Dedifferentiated amniotic fluid mesenchymal stem cell (primary cell): ENCODE measurements at regions not wholly inside any gene's neighbourhood (a gene's known extent, or its start where the extent isn't known, plus 50 kb on each side); places are given as distances from the start of the nearest gene placed in this dataset.
"Not testable (repeated sequence)": the region's sequence is repeated elsewhere in the genome, so short reads cannot be mapped to it uniquely, and the experiment has no call there.

Experiments
- DNase-seq: peaks from one replicate; pipeline ENCODE4 v3.0.0-alpha.2; 2016; ENCODE audit errors: extremely low spot score

GRCh38 chr2:145800151-145801091, 1280.5 kb upstream of the ZEB2 start:
- no peak for DNase-seq

- DNase-seq, result no peak
Measured at GRCh38 chr2:145799595-145800108, 1279.7 kb upstream of the ZEB2 start.

DNA sequence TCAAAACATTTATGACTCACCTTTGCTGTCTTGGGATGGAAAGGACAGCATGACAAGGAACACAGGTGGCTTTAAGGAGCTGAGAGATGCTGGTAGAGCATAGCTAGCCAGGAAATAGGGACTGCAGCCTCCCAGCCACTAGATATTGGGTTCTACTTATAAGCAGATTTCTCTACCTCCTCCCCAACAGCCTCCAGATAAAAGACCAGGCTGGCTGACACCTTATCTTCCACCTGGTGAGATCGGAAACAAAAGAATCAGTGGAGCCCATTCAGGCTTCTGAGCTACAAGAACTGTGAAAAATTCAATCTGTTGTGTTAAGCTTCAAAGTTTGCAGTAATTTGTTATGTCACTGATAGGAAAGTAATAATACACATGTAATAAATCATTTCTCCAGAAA, 1278.5 kb upstream of the ZEB2 start:
- DNase-seq, result no peak

GRCh38 chr2:145797692-145798091, 1277.8 kb upstream of the ZEB2 start:
- no peak for DNase-seq

GRCh38 chr2:145792745-145793144, 1272.8 kb upstream of the ZEB2 start:
- DNase-seq, result no peak

GRCh38 chr2:145789636-145790035, 1269.7 kb upstream of the ZEB2 start:
- peak; percentile 29 for DNase-seq

DNA sequence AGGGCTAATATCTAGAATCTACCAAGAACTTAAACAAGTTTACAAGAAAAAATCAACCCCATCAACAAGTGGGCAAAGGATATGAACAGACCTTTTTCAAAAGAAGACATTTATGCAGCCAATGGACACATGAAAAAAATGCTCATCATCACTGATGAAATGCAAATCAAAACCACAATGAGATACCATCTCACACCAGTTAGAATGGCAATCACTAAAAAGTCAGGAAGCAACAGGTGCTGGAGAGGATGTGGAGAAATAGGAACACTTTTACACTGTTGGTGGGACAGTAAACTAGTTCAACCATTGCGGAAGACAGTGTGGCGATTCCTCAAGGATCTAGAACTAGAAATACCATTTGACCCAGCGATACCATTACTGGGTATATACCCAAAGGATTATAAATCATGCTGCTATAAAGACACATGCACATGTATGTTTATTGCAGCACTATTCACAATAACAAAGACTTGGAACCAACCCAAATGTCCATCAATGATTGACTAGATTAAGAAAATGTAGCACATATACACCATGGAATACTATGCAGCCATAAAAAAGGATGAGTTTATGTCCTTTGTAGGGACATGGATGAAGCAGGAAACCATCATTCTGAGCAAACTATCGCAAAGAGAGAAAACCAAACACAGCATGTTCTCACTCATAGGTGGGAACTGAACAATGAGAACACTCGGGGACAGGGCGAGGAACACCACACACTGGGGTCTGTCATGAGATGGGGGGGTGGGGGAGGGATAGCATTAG, 1267.9 kb upstream of the ZEB2 start:
- DNase-seq, result not testable (repeated sequence)

DNA sequence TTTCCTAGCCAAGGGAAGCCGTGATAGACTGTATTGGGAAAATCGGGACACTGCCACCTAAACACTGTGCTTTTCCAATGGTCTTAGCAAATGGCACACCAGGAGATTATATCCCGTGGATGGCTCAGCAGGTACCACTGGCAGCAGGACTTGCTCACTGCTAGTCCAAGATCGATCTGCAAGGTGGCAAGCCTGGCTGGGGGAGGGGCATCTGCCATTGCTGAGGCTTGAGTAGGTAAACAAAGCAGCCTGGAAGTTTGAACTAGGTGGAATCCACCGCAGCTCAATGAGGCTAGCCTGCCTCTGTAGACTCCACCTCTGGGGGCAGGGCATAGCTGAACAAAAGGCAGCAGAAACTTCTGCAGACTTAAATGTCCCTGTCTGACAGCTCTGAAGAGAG, 1262.7 kb upstream of the ZEB2 start:
- DNase-seq, result not testable (repeated sequence)

- no peak for DNase-seq
Measured at GRCh38 chr2:145777914-145778313, 1258.0 kb upstream of the ZEB2 start.

- DNase-seq, result no peak
Measured at GRCh38 chr2:145777297-145777696, 1257.4 kb upstream of the ZEB2 start.

DNA sequence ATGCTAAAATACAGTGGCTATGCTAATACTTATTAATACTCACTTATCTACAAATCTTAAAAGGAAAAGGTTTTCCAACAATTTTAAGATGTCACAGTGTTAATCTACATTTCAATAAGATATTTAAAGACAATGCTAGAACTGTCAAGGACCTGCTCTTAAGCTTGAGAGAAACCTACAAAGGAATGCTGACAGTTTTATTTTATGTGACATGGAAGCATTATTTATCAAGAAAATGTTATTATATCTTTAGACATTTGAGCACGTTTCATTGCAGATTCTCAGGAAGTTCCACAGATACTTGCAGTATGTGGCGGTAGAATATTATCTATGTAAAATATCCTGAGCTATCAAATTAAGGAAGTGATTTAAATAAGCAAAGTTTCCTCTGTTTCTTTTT, 1255.7 kb upstream of the ZEB2 start:
- DNase-seq, result no peak

DNA sequence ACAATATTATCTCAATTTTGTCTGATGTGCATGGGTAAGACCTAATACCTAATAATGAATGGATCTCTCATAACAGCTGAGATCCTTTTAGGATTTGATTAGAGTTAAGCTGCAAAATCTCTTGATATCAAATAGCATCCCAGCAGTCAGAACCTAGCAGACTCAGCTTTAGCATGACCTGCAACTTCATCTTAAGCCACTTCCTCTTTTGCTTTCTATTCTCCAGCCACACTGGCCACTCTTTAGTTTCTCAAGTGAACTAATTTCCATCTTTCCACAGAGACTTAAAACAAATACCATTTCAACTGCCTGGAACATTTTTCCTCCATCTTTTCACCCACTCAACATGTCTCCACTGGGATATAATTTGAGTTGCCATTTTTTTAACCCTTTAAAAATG, 1251.6 kb upstream of the ZEB2 start:
- DNase-seq, result no peak

DNA sequence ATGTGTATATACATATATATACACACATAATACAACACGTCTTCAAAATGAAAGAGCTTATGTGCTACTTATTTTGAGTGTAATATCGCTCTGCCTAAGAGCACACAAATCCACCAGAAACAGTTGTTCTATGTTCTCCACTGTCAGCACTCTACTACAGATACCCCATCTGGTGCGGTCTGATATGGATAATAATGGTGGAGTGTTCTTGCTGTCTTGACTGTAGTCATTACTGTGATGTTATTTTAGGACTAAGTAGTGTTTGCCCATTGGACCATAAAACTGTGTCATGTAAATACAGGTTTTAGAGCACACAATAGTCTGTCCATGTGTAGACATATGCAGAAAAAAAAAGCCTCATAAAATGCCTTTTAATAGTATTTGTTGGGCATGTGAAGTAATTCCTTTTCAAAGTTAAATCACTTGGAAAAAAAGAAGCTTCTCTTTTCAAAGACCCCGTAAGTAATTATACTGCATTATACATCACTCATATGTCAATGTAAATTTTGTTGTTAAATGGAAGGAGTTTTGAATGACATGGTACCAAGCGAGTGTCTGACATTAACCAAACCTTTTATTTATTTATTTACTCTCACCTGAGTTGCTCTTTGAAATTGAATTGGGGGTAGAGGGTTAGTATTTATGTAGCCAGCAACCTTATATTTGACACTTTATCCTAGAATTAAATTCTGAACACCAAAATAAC, 1249.2 kb upstream of the ZEB2 start:
- DNase-seq, result no peak

DNA sequence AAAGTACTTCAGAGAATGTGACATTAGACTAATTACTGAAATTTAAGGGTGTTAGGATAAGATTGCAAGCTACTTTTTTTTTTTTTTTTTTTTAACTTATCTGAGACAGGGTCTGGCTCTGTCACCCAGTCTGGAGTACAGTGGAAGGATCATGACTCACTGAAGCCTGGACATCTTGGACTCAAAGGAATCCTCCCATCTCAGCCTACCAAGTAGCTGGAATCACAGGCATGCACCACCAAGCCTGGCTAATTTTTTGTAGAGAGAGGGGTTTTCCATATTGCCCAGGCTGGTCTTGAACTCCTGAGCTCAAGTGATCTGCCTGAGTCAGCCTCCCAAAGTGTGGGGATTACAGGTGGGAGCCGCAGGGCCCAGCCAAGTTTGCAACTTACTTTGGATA, 1246.0 kb upstream of the ZEB2 start:
- DNase-seq, result no peak

GRCh38 chr2:145764631-145765030, 1244.7 kb upstream of the ZEB2 start:
- DNase-seq, result no peak

DNA sequence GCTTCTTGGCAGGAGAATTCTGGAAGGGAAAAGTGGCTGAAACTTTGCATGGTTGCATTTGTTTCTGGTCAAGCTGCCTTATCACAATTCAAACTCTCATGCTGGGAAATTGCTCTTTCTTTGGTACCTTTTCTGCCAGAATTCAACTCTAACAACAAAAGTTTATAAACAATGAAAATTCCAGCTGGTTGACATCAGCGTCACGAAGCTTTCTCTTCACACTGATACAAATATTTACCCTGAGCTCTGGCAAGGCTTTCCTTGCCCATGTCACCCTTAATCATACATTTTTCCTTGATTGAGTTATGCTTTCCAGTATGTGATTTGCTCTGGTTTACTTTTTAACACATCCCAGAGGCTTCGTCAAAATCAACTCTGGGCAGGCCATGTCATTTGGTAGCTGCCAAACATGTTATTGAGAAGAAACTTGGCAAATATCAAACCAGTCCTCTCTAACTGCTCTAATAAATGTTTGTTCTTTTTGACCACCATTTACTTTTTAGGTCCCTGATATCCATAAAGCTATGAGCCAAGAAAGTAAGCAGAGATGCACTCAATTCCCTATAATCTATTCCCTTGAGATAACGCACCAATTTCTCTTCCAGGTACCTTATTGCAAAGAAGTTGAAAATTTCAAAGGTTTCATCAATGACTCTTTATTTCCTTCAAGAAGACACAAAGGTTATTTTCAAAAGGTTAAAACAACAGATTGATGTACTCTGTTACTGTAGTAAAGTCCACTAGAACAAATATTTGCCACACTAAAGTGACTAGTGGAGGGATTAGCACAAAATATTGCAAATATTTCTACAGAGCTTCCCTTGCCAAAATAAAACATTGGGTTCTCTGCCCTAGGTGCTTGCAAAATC, 1241.1 kb upstream of the ZEB2 start:
- DNase-seq, result peak; percentile 80

DNA sequence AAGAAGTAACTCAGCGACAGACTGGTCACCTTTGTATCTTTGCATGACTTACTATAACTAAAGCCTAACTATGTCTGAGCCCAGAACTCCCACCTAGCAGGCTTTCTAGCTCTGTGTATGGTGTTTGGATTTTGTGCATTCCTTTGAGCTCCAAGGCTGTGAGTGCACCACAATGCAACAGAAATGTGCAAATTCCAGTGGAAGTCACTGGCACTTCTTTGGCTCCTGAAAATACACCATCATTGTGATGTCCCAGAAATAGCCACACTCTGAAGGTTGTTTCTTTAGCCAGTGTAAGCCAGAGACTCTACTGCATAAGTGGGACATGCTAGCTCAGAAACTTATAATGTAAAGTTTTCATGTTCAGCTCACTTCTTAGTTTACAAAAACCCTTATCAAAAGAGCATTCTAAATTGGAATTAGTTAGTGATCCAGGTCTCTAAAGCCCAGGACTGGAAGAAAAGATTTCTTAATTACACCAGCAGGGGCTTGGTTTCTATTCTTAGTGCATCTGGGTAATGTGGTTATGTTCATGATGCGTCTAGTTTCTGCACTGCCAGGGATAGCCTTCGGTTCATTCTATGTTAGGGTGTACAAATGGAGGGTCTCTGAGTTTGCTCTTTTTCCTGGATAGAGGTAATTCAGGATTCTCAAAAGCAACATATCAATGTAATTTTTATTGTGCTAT, 1239.5 kb upstream of the ZEB2 start:
- no peak for DNase-seq

- no peak for DNase-seq
Measured at GRCh38 chr2:145757503-145758246, 1237.8 kb upstream of the ZEB2 start.

- DNase-seq, result no peak
Measured at GRCh38 chr2:145755019-145755837, 1235.3 kb upstream of the ZEB2 start.
